HG03064 (cell line): ENCODE measurements at regions not wholly inside any gene's neighbourhood (a gene's known extent, or its start where the extent isn't known, plus 50 kb on each side); places are given as distances from the start of the nearest gene placed in this dataset.

ENCODE experiments used
- ATAC-seq: cut with Tn5 transposase; IDR thresholded peaks from one replicate; pipeline ENCODE4 v1.9.1; 2021; ENCODE audit warnings: low read depth; ENCODE audit not compliant: unreplicated experiment

DNA sequence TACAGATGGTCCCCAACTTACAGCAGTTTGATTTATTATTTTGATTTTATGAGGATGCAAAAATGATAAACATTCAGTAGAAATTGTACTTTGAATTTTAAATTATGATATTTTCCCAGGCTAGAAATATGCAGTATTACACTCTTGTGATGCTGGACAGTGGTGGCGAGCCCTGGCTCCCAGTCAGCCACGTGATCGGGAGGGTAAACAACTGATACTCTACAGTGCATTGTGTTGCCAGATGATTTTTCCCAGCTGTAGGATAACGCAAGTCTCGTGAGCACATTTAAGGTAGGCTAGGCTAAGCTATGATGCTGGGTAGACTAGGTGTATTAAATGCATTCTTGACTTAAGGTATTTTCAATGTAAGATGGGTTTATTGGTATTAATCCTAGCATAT, 865.2 kb downstream of the SORCS3 start:
- no peak for ATAC-seq

DNA sequence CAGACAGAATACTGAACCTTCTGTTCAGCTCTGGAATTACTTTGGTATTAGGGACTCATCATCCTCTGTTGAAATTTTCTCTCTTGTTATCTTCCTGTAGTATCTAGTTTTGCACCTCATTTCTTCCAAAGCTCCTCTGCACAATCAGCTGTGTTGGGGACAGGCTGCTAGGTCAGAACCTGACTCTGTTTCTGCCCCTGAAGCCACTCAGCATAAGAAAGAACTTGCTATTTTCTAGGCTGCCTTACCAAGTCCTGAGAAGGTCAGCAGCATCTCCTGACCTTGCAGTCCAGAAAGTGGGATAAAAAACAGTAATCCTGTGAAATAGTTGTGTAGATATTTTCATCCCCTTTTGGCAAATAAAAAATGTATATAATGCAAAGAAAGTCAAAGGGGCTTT, 862.6 kb downstream of the SORCS3 start:
- no peak for ATAC-seq

DNA sequence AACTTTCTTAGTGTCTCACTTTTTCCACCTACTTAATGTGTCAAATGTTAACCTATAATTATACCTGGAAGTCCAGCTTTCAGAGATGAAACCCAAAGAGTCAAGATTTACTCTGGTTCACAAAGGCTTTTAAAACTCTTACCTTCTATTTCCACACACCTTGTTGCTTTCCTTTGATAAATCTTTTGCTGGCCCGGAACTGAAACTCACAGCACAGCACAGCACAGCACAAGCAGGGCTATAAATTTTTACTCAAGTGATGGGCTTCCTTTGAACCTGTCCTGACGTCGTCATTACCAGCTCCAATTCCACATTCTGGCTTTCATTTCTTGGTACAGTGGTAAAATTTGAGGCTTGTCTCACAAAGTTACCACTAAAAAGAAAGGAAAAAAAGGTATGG, 861.0 kb downstream of the SORCS3 start:
- ATAC-seq, result no peak

DNA sequence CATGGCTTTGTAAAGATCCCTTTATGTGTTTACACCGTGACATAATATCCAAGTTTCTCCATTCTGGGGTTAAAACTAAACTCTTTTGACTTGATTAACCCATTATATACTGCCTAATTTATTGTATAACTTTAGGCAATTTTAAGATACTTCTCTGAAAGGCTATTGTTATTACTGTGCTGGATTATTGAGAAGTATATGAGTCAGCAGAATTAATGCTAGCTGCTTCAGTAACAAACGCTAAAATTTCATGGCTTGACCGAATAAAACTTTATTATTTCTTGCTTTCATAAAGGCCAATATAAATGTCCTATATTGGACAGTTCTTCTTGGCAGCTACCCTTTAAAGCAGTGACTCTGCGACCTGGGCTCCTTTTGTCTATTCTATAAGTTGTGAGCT, 853.9 kb downstream of the SORCS3 start:
- ATAC-seq, result no peak

DNA sequence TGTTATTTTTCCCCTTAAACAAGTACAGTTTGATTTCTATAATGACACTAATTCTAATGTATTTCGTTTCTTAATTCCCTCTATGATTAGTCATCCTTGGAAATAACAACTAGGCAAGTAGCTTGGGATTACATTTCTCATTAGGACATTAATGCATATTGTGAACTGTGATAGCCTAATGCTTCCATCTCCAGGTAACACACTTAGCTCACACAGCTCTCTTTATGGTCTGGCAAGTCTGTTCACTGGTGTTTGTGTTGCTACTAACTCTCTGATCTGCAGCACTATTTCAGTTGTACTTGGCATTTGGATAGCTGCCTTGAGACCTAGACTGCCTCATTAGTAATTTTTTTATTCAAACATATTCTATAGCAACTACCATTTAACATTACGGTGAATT, 853.2 kb downstream of the SORCS3 start:
- no peak for ATAC-seq

DNA sequence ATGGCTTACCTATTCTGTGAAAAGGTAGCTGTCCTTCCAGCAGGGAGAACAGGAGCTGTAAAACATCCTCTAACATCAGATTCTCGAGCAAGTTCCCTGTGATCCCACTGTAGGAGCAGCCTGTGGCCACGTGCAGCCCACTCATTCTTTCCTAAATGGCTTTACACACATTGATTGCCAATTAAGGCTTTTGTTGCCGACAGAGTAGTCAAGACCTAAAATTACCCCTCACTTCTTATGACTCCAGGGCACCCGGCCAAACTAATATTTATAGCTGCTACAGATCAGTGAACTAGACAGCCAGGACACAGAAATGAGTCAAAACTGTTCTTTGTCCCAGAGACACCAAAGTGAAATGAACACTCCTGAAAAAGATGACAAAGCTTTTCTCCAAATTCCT, 832.1 kb downstream of the SORCS3 start:
- ATAC-seq, result no peak

- ATAC-seq, result no peak
These were observed 827.7 kb downstream of the SORCS3 start for GRCh38 chr10:105468759-105469158.

- no peak for ATAC-seq
These were observed 825.4 kb downstream of the SORCS3 start for GRCh38 chr10:105466521-105466920.

GRCh38 chr10:105434970-105435369, 793.9 kb downstream of the SORCS3 start:
- no peak for ATAC-seq

DNA sequence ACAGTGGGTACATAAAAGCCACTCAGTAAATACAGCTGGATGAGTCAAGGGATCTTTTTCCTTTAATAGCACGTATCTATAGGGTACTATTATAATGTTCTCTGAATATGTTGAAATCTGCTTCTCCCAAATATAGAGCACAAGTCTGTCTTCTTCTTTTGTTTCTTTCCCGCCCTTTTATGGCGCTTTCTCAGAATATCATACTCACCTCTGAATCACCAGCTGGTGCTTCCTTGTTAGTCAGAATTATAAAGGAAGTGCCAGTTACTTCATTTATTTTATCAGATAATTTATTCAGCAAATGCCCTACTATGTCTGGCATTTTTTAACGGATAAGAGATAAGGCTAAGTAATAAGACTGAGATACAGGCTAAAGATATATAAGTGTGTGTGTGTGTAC, 772.9 kb downstream of the SORCS3 start:
- ATAC-seq, result no peak

GRCh38 chr10:105409370-105409769, 768.3 kb downstream of the SORCS3 start:
- ATAC-seq, result no peak

DNA sequence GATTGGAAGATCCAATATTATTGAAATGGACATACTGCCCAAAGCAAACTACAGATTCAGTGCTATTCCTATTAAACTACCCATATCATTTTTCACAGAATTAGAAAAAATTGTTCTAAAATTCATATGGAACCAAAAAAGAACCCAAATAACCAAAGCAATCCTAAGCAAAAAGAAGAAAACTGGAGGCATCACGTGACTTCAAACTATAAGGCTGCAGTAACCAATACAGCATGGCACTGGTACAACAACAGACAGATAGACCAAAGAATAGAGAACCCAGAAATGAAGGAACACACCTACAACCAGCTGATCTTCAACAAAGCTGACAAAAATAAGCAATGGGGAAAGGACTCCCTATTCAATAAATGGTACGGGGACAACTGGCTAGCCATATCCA, 765.4 kb downstream of the SORCS3 start:
- no peak for ATAC-seq

- no peak for ATAC-seq
These were observed 757.1 kb downstream of the SORCS3 start for GRCh38 chr10:105398202-105398601.

- no peak for ATAC-seq
These were observed 750.7 kb downstream of the SORCS3 start for GRCh38 chr10:105391670-105392351.

GRCh38 chr10:105387971-105388370, 746.9 kb downstream of the SORCS3 start:
- no peak for ATAC-seq

- no peak for ATAC-seq
These were observed 742.9 kb downstream of the SORCS3 start for GRCh38 chr10:105383978-105384377.

DNA sequence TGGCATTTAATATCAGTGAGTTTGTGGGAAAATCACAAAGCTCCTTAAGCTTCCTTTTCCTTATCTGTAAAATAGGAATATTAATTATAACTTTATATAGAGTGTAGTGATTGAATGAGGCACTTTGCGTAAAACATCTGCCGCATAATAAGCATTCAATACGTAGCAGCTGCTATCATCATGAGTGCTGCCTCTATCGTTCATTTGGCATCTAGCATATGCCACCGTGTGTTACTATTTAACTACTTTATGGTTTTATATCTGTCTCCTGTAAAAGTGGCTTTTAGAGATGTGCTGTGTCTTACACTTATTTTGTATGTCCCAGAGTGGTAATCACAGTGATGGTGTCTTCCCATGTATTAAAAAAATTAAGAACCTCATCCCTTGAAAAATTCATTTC, 729.6 kb downstream of the SORCS3 start:
- ATAC-seq, result no peak

- no peak for ATAC-seq
These were observed 718.6 kb downstream of the SORCS3 start for GRCh38 chr10:105359708-105360107.

DNA sequence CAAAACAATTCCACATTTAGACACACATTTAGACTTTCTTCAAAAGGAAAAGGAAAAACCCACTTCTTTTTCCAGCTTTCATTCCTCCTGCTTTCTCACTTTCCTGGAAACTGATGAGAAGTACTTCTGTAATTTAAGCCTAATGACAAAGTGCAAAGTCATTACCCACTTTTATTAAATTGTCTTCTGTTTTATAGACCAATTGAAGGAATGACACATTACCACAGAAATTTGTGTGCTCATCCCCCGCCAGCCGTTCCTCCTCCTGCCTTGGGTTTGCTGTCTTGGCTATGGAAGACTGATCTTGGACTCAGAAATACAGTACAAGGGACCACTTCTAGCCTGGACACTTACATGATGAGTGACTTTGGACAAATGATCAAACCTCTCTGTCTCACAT, 717.8 kb downstream of the SORCS3 start:
- ATAC-seq, result no peak

DNA sequence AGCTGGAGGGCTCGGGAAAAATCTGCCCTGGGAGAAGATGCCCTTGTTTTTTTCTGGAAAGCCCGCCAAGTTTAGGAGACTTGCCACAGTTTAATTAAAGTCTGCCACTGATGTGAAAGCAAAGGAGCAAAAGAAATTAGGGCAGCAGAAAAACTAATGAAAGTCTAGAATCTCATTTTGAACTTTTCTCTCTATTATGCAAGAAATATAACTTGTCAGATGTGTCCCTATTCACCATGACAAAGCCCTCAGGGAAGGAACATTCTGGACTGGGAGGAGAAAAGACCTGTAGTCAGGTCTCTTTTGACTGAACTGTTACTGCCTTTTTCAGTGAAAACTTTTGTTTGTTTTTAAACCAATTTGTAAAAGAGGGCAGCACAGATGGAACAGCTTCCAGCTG, 715.5 kb downstream of the SORCS3 start:
- ATAC-seq, result no peak

DNA sequence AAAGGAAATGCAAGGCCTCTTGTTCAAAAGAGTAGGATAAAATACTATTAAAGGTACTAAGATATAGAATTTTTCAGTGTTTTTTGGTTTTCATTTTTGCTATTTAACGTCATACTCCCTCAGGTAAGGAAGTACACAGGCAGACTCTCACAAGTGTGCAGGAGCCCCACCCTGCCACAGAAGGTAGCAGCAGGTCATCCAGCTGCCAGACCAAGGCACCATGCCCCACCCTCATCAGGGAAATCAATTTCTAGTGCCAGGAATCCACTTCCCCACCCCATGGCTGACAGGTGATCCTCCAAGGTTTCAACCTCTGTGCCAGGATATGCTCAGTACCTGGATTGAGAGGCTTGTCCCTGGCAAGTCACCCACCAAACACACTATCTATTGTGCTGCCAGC, 712.9 kb downstream of the SORCS3 start:
- ATAC-seq, result no peak

DNA sequence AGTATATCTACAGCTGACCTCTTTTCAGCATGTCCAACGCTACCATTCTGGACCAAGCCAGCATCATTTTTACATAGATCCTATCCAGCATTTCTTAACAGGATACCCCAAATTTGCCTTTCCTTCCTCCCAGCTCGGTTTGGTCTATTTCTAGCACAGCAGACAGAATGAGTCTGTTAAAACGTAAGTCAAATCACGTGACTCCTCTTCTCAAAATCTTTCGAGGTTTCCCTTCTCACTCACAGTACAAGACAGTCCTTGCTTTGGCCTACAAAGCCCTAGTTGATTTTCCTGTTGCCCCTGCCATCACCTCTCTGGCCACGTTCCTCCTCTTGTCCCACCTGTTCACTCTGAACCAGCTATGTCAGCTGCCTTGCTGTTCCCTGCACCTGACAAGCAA, 711.7 kb downstream of the SORCS3 start:
- no peak for ATAC-seq

DNA sequence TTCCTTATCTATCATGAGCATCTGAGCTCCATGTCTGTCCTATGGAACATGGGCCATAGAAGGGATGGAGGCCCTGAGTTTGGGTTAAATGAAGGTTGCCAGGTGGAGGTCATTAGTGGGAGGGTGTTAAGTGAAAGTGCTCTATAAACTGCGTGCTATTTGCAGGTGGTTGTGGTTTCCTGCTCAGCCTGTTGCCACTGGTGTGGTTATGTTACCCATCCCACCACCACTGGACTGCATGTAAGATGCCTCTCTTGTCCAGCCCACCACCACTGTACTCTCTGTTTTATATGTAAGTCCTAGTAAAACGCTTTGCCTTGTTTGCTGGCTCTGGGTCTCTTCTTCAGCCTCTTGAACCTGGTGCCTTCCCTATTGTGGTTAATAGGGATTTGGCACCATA, 711.2 kb downstream of the SORCS3 start:
- ATAC-seq, result no peak
